SK-N-MC (cell line): ENCODE measurements at regions not wholly inside any gene's neighbourhood (a gene's known extent, or its start where the extent isn't known, plus 50 kb on each side); places are given as distances from the start of the nearest gene placed in this dataset.

ENCODE experiments used
- EZH2 ChIP-seq: fragments of 200-600 bp; sonication (generic); IDR thresholded peaks from one replicate; pipeline ENCODE4 v1.6.1; 2017; ENCODE audit warnings: antibody characterized with exemption
- POLR2AphosphoS5 ChIP-seq: IDR thresholded peaks from 2 replicates; pipeline ENCODE4 v1.6.1; 2012; ENCODE audit warnings: mild to moderate bottlenecking, low read depth, low read length, borderline replicate concordance

DNA sequence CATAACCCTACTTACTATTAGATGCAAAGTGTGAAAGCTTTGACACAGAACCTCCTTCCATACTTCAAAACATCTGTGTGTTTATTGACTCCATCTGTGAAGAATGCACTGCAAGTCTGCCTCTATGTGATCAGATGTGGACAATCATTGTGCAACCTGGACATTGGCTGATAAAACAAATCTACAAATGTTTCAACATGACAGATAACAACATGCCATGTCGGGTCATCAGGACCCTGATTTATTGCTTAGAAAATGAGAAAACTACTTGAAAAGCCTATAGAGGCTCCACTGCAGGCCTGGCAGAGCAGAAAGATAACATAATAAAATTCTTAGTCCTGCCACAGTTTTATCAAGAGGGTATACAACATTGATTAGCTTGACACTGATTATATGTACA, 1286.4 kb downstream of the GRIK2 start:
- TF ChIP-seq EZH2 (no peak), POLR2AphosphoS5 (no peak)
